HG03066 (cell line): ENCODE measurements at regions not wholly inside any gene's neighbourhood (a gene's known extent, or its start where the extent isn't known, plus 50 kb on each side); places are given as distances from the start of the nearest gene placed in this dataset.

Experiments used
- ATAC-seq: cut with Tn5 transposase; IDR thresholded peaks from one replicate; pipeline ENCODE4 v1.9.1; 2021; ENCODE audit warnings: low read depth; ENCODE audit not compliant: unreplicated experiment

DNA sequence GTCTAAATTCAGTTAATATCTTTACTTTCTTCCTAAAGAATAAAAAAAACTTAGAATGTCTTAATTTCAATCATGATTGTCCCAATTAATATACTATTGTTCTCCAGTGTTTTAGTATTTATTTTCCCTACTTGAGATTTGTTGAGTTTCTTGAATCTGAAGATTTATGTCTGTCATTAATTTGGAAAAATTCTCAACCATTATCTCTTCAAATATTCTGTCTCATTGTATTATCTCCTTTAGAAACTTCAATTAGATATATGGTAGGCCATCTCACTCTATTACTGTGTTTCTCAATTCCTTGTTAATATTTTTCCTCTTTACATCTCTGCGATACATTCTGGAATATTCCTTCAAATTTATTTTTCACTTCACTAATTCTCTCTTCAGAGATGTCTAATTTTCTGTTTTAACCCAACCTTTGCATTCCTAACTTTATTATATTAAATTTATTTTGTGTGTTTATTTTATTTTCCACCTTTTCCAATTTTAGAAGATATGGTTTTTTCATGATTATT, 268.6 kb downstream of the QKI start:
- no peak for ATAC-seq

- ATAC-seq, result no peak
Observed at GRCh38 chr6:163679753-163680152, 265.2 kb downstream of the QKI start.

DNA sequence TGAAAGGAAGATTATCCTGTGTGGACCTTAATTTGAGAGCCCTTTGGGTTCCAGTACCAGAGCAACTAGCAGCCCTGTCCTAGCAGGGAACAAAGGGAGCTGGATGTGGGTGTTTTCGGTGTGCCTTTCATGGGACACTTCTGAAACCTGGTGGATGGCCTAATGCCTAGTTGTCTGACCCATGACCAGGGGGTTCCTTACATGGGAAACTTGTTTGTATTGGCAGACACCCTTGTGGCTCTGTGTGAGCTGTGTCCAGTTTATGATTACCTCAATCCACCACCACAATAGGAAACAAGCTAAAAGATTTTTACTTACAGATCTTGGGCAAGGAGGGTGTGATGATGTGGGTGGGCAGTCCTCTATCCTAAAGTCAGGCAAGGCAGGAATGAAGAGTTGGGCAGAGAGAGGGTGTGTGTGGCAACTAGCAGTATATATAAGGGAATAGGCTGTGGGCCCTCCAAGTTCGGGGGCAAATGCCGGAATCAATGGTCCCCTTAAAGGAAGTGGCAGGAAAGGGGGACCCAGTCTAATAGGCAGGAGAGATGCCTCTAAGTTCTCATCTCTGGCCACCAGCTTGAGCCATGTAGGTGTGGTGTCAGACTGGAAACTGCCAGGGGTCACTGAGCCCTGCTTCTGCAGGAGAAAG, 264.6 kb downstream of the QKI start:
- ATAC-seq, result no peak

GRCh38 chr6:163675611-163676010, 261.1 kb downstream of the QKI start:
- ATAC-seq, result no peak

GRCh38 chr6:163672710-163673109, 258.2 kb downstream of the QKI start:
- no peak for ATAC-seq

GRCh38 chr6:163671791-163672190, 257.3 kb downstream of the QKI start:
- ATAC-seq, result no peak

DNA sequence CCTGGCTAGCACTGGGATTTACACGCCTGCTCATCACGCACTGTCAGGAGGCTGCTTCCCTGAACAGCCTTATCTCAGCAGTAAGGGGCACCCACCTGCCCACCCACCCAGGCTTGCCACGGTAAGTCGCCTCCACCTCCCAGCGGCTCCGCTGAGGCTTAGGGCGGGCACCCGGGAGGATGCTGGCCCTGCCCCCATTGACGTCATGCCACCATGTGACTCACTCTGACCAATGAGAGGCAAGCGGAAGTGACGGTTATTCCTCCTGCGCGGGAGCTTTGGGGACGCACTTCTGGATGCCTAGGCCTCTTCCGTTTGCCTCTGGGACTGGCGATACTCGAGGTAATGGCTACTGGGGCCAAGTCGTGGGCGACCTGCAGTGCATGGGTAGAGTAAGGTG, 256.8 kb downstream of the QKI start:
- ATAC-seq, result no peak

DNA sequence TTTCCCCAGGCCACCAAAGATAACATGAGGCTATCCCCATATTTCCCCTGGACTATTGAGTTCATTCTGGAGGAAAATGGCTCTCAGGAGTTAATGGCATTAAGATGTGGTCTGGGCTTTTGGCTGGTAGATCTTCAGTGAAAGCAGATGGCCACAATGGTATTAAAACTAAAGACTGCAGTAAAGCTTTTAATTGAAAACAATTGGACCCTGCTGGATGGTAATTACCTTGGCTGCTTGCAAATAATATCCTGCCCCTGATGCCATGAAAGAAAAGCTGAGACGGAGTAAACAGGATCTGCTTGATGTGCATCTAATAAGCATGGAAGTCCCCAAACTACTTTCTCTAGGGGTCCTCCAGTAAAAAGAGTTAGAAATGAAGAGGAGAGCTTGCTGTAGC, 255.8 kb downstream of the QKI start:
- ATAC-seq, result no peak

DNA sequence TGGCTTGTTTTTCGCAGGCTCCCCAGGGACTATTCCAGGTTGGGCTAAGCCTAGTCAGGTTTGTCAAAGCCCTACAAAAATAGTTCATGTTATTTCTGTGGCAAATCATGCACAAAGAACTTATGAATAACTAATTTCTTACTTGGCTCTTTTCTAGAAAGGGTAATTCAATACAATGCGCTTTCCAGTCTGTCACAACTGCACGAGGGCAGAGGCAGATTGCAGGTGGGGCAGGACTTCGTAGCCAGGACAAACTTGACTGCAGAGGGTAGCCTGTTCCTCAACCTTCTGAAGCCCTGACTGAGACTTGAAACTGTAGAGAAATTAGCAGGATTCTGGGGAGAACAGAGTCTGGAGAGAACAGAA, 253.5 kb downstream of the QKI start:
- ATAC-seq, result peak; percentile 52

- ATAC-seq, result peak; percentile 97
Observed at GRCh38 chr6:163667372-163668060, 253.0 kb downstream of the QKI start.

DNA sequence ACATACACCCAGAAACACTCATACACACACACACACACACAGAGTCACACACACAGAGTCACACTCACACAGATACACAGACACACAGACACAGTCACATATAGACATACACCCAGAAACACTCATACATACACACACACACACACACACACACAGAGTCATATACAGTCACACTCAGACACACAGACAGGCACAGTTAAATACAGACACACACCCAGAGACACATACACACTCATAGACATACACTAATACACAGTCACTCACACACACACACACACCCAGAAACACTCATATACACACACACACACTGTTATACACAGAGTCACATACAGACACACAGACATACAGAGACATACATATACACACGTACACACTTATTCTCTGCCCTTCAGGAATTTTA, 250.9 kb downstream of the QKI start:
- no peak for ATAC-seq

GRCh38 chr6:163663575-163663974, 249.1 kb downstream of the QKI start:
- ATAC-seq, result no peak

DNA sequence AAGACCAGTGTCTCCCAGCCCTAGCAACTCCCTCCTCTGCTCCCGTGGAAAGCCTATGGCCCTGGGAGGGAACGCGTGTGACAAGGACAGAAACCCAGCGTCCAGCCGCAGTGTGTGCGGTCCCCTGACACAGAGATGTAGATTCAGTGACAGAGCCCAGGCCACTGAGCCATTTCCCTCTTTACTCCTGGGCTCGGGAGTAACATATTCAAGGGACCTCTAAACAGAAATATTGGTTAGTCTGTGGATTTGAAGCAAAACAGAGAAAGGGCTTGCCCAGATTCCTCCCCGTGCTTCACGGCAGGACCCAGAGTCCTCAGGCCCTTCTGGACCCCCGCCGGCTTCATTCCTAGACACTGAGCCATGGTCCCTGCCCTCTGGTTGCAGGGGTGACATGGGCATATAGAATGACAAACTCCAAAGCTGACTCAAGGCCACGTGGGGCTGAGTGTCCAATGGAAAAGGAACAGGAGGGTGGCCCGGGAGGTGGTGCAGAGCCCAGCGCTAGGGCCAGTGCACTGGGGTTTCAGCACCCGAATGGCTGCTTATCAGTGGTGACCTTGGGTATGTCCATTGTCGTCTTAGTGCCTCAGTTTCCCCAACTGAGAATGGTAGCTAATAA, 248.2 kb downstream of the QKI start:
- ATAC-seq, result no peak

GRCh38 chr6:163661272-163661671, 246.8 kb downstream of the QKI start:
- ATAC-seq, result peak; percentile 95

DNA sequence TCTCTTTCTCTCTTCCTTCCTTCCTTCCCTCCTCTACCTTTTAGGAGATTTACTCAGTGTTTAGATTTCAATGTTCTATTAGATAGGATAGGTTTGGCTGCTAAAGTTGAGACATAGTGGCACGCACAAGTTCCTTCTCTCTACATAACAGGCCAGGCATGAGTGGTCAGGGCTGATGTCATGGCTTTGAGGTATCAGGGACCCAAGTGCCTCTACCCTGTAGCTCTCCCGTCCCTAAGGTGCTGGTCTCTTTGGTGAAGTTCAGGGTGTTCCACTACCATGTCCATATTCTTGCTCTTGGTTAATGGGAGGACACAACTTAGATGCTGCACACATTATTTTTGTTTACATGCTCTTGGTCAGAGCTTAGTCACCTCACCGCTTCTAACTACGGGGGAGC, 245.3 kb downstream of the QKI start:
- no peak for ATAC-seq

- no peak for ATAC-seq
Observed at GRCh38 chr6:163655217-163656121, 241.0 kb downstream of the QKI start.

- ATAC-seq, result no peak
Observed at GRCh38 chr6:163651915-163652668, 237.6 kb downstream of the QKI start.

DNA sequence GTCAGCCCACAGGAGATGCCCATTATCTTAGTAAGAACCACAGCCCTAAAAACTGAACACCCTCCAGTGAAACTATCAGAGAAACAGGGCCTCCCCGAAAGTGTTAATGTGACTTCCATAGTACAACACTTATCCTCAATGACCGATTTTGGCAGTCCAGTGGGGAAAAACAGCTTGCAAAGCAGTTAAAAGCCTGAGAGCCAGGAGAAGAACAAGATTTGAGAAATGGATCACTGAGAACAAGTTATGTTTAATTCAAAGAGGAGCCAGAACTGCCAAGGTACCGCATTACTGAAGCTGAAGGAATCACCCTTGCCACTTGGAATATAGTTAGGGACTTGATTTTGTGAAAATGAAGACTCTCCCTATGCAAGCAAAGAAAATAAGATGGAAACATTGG, 236.9 kb downstream of the QKI start:
- no peak for ATAC-seq

DNA sequence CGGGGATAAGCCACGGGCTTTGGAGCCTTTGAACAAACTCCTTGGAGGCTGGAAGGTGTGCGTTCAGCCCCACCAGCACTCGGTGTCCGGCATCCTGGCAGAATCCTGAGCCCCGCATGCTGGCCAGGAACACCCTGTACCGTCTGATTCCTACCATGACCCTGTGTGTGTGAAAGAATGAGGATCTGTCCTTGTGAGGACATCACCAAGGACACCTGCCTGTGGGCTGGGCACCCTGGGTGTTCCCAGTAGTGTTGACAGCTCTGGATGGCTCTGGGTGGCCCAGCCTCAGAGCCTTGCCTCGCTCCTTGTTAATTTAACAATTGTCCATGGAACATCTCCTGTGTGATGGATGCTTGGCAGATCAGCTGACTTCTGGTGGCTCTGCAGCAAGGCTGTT, 234.3 kb downstream of the QKI start:
- no peak for ATAC-seq

GRCh38 chr6:163647624-163648023, 233.1 kb downstream of the QKI start:
- no peak for ATAC-seq
